H1 (cell line): ENCODE measurements at regions not wholly inside any gene's neighbourhood (a gene's known extent, or its start where the extent isn't known, plus 50 kb on each side); places are given as distances from the start of the nearest gene placed in this dataset.

Experiments
- EZH2 ChIP-seq: fragments of 200-600 bp; sonication (generic); IDR thresholded peaks from 2 replicates; pipeline ENCODE4 v1.7.1; 2012; ENCODE audit warnings: low read depth, mild to moderate bottlenecking, moderate library complexity, low read length, inconsistent platforms; ENCODE audit not compliant: severe bottlenecking
- JUN ChIP-seq: IDR thresholded peaks from 2 replicates; pipeline ENCODE4 v1.6.1; 2011; ENCODE audit warnings: low read depth, mild to moderate bottlenecking, improper control_type of control experiment, low read length
- KDM1A ChIP-seq: fragments of 200-600, 300-600 bp; sonication (generic); IDR thresholded peaks from 2 replicates; pipeline ENCODE4 v1.7.1; 2016; ENCODE audit warnings: mild to moderate bottlenecking, low read length, borderline replicate concordance
- NANOG ChIP-seq: IDR thresholded peaks from 2 replicates; pipeline ENCODE4 v1.6.1; 2011; ENCODE audit warnings: low read length, low read depth, mild to moderate bottlenecking, inconsistent platforms; ENCODE audit not compliant: insufficient read depth, poor library complexity, severe bottlenecking
- RAD21 ChIP-seq, 2 experiments: IDR thresholded peaks in 1 of 2; conservative IDR thresholded peaks in 1 of 2; 2 replicates each; pipeline ENCODE4 v1.6.1; 2011; ENCODE audit warnings: low read depth in 2 of 2, low read length in 2 of 2, improper control_type of control experiment in 1 of 2, inconsistent platforms in 1 of 2, mild to moderate bottlenecking in 1 of 2, moderate library complexity in 1 of 2
- TF ChIP-seq, protein P1 (sequence below): fragments of 300-600 bp; sonication (generic); IDR thresholded peaks from 2 replicates; pipeline ENCODE4 v1.7.1; 2012; ENCODE audit warnings: low read length, moderate library complexity, mild to moderate bottlenecking, inconsistent platforms; ENCODE audit not compliant: insufficient replicate concordance

DNA sequence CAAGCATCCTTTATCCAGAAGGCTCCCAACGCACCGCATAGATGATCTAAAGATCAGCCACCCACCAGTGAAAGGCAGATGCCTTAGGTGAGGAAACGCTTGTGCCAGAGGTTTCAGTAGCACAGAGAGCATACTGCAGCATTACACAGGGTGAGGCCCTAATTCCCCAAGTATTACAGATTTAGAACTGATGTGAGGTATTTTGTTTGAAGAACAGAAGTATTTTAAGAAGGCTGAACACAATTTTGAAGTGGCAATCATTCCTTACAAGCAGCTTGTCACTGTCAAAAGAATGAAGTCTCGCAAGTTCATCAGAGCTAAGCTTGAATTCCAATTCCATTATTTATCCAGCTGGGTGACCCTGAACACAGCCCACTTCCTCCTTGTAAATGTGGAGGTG lies 70.0 kb upstream of the FAT3 start (continued):
- TF ChIP-seq, protein P1, sequence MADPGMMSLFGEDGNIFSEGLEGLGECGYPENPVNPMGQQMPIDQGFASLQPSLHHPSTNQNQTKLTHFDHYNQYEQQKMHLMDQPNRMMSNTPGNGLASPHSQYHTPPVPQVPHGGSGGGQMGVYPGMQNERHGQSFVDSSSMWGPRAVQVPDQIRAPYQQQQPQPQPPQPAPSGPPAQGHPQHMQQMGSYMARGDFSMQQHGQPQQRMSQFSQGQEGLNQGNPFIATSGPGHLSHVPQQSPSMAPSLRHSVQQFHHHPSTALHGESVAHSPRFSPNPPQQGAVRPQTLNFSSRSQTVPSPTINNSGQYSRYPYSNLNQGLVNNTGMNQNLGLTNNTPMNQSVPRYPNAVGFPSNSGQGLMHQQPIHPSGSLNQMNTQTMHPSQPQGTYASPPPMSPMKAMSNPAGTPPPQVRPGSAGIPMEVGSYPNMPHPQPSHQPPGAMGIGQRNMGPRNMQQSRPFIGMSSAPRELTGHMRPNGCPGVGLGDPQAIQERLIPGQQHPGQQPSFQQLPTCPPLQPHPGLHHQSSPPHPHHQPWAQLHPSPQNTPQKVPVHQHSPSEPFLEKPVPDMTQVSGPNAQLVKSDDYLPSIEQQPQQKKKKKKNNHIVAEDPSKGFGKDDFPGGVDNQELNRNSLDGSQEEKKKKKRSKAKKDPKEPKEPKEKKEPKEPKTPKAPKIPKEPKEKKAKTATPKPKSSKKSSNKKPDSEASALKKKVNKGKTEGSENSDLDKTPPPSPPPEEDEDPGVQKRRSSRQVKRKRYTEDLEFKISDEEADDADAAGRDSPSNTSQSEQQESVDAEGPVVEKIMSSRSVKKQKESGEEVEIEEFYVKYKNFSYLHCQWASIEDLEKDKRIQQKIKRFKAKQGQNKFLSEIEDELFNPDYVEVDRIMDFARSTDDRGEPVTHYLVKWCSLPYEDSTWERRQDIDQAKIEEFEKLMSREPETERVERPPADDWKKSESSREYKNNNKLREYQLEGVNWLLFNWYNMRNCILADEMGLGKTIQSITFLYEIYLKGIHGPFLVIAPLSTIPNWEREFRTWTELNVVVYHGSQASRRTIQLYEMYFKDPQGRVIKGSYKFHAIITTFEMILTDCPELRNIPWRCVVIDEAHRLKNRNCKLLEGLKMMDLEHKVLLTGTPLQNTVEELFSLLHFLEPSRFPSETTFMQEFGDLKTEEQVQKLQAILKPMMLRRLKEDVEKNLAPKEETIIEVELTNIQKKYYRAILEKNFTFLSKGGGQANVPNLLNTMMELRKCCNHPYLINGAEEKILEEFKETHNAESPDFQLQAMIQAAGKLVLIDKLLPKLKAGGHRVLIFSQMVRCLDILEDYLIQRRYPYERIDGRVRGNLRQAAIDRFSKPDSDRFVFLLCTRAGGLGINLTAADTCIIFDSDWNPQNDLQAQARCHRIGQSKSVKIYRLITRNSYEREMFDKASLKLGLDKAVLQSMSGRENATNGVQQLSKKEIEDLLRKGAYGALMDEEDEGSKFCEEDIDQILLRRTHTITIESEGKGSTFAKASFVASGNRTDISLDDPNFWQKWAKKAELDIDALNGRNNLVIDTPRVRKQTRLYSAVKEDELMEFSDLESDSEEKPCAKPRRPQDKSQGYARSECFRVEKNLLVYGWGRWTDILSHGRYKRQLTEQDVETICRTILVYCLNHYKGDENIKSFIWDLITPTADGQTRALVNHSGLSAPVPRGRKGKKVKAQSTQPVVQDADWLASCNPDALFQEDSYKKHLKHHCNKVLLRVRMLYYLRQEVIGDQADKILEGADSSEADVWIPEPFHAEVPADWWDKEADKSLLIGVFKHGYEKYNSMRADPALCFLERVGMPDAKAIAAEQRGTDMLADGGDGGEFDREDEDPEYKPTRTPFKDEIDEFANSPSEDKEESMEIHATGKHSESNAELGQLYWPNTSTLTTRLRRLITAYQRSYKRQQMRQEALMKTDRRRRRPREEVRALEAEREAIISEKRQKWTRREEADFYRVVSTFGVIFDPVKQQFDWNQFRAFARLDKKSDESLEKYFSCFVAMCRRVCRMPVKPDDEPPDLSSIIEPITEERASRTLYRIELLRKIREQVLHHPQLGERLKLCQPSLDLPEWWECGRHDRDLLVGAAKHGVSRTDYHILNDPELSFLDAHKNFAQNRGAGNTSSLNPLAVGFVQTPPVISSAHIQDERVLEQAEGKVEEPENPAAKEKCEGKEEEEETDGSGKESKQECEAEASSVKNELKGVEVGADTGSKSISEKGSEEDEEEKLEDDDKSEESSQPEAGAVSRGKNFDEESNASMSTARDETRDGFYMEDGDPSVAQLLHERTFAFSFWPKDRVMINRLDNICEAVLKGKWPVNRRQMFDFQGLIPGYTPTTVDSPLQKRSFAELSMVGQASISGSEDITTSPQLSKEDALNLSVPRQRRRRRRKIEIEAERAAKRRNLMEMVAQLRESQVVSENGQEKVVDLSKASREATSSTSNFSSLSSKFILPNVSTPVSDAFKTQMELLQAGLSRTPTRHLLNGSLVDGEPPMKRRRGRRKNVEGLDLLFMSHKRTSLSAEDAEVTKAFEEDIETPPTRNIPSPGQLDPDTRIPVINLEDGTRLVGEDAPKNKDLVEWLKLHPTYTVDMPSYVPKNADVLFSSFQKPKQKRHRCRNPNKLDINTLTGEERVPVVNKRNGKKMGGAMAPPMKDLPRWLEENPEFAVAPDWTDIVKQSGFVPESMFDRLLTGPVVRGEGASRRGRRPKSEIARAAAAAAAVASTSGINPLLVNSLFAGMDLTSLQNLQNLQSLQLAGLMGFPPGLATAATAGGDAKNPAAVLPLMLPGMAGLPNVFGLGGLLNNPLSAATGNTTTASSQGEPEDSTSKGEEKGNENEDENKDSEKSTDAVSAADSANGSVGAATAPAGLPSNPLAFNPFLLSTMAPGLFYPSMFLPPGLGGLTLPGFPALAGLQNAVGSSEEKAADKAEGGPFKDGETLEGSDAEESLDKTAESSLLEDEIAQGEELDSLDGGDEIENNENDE = no peak
- TF ChIP-seq NANOG (no peak), RAD21 (IDR thresholded peaks at IDR 0.05 in 1 of 2, conservative IDR thresholded peaks at IDR 0.05 in 1 of 2; ENCODE audit: low read depth in 2 of 2, low read length in 2 of 2) (no peak), JUN (no peak), KDM1A (no peak), EZH2 (no peak)
